22Rv1 (cell line): ENCODE measurements at regions not wholly inside any gene's neighbourhood (a gene's known extent, or its start where the extent isn't known, plus 50 kb on each side); places are given as distances from the start of the nearest gene placed in this dataset.

Experiments used
- ZFX ChIP-seq: fragments of 450-650 bp; IDR thresholded peaks from 2 replicates; pipeline ENCODE4 v1.6.1; 2017; ENCODE audit warnings: antibody characterized with exemption, borderline replicate concordance
- TF ChIP-seq, protein P1 (sequence below): fragments of 450-650 bp; IDR thresholded peaks from 2 replicates; pipeline ENCODE4 v1.5.1; 2017; ENCODE audit warnings: mild to moderate bottlenecking

- TF ChIP-seq, protein P1, sequence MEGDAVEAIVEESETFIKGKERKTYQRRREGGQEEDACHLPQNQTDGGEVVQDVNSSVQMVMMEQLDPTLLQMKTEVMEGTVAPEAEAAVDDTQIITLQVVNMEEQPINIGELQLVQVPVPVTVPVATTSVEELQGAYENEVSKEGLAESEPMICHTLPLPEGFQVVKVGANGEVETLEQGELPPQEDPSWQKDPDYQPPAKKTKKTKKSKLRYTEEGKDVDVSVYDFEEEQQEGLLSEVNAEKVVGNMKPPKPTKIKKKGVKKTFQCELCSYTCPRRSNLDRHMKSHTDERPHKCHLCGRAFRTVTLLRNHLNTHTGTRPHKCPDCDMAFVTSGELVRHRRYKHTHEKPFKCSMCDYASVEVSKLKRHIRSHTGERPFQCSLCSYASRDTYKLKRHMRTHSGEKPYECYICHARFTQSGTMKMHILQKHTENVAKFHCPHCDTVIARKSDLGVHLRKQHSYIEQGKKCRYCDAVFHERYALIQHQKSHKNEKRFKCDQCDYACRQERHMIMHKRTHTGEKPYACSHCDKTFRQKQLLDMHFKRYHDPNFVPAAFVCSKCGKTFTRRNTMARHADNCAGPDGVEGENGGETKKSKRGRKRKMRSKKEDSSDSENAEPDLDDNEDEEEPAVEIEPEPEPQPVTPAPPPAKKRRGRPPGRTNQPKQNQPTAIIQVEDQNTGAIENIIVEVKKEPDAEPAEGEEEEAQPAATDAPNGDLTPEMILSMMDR = no peak
- TF ChIP-seq ZFX = no peak
Observed at GRCh38 chr22:34812631-34813030, 253.3 kb upstream of the ISX start.
